Lower lobe of right lung (tissue), 2 donors: ENCODE measurements at regions not wholly inside any gene's neighbourhood (a gene's known extent, or its start where the extent isn't known, plus 50 kb on each side); places are given as distances from the start of the nearest gene placed in this dataset.

ENCODE experiments used
- ATAC-seq, 2 donors: fragments of 200-7000 bp; cut with Tn5 transposase; one replicate each; pipeline ENCODE4 v1.9.1; 2020 to 2022; ENCODE audit warnings: mild to moderate bottlenecking in 2 of 2, moderate library complexity in 2 of 2
- DNase-seq: peaks from one replicate; pipeline ENCODE4 v3.0.0-alpha.2; 2020
- H3K27ac ChIP-seq: fragments of 200-600 bp; one replicate; pipeline ENCODE4 v1.8.0; 2022
- H3K27me3 ChIP-seq: fragments of 200-600 bp; one replicate; pipeline ENCODE4 v1.8.0; 2022; ENCODE audit warnings: low read depth
- H3K36me3 ChIP-seq: fragments of 200-600 bp; one replicate; pipeline ENCODE4 v1.8.0; 2022; ENCODE audit warnings: mild to moderate bottlenecking
- H3K4me1 ChIP-seq: fragments of 200-600 bp; one replicate; pipeline ENCODE4 v1.8.0; 2022
- H3K4me3 ChIP-seq: fragments of 200-600 bp; one replicate; pipeline ENCODE4 v1.8.0; 2022; ENCODE audit warnings: mild to moderate bottlenecking
- H3K9me3 ChIP-seq: fragments of 200-600 bp; one replicate; pipeline ENCODE4 v1.8.0; 2022
- intact Hi-C: fragments of 100-400 bp; cut with DNase I; formaldehyde crosslinking; loops from one replicate; pipeline ENCODE4 v1.11.0; 2022
- TF ChIP-seq, protein P1 (sequence below): fragments of 200-600 bp; IDR thresholded peaks from one replicate; pipeline ENCODE4 v1.8.0; 2022; ENCODE audit warnings: antibody characterized with exemption, mild to moderate bottlenecking
- donor health status: DM: no; HTN: yes; CAD: no; lungs with severe emphysema.

DNA sequence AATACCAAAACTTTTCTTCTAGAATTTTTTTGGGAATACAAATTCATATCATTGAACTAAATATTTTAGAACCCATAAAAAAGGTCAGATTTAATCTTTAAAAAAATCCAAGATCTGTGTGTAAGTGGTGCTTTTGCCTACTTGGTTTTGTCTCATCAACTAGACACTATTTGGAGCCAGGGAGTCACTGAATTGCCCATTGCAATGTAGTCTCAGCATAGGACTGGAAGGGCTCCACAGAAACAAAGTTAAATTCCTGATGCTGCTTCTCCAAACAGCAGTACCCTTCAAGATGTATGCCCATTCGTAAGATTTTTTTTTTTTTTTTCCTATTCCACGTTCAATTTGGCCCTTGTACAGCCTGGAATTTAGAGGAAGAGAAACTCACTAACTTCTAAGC lies 208.0 kb upstream of the MPDZ start:
- H3K4me3 ChIP-seq = no peak overlapping the region
- DNase-seq = no peak
- no peak overlapping the region for H3K27ac ChIP-seq
- H3K27me3 ChIP-seq = no peaks in the 10 kb centered on the region
- ATAC-seq = no peak
- intact Hi-C loops = no loop called here
- no peaks in the 10 kb centered on the region for H3K36me3 ChIP-seq
- H3K4me1 ChIP-seq = peaks cover 8% of the 10 kb centered on the region
- no peaks in the 10 kb centered on the region for H3K9me3 ChIP-seq
- TF ChIP-seq, protein P1, sequence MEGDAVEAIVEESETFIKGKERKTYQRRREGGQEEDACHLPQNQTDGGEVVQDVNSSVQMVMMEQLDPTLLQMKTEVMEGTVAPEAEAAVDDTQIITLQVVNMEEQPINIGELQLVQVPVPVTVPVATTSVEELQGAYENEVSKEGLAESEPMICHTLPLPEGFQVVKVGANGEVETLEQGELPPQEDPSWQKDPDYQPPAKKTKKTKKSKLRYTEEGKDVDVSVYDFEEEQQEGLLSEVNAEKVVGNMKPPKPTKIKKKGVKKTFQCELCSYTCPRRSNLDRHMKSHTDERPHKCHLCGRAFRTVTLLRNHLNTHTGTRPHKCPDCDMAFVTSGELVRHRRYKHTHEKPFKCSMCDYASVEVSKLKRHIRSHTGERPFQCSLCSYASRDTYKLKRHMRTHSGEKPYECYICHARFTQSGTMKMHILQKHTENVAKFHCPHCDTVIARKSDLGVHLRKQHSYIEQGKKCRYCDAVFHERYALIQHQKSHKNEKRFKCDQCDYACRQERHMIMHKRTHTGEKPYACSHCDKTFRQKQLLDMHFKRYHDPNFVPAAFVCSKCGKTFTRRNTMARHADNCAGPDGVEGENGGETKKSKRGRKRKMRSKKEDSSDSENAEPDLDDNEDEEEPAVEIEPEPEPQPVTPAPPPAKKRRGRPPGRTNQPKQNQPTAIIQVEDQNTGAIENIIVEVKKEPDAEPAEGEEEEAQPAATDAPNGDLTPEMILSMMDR = no peak

DNA sequence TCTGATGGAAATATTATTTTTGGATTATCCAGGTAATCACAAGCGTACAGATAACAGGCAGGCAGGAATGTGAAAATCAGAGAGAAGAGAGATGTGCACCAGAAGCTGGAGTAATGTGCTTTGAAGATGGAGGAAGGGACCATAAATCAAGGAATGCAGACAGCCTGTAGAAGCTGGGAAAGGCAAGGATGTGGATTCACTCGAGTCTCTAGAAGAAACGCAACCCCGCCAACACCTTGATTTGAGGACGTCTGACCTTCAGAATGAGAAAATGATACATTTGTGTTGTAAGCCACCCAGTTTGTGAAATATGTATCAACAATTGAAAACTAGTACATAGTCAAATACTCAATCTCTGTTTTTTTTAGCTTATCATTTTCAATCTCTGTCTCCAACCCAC lies 207.6 kb upstream of the MPDZ start:
- Histone ChIP-seq H3K9me3 (no peaks in the 10 kb centered on the region), H3K36me3 (no peaks in the 10 kb centered on the region), H3K27me3 (no peaks in the 10 kb centered on the region), H3K4me3 (no peak overlapping the region), H3K27ac (no peak overlapping the region), H3K4me1 (peaks cover 8% of the 10 kb centered on the region)
- TF ChIP-seq, protein P1 = no peak
- intact Hi-C loops = no loop called here
- ATAC-seq = no peak
- no peak for DNase-seq

DNA sequence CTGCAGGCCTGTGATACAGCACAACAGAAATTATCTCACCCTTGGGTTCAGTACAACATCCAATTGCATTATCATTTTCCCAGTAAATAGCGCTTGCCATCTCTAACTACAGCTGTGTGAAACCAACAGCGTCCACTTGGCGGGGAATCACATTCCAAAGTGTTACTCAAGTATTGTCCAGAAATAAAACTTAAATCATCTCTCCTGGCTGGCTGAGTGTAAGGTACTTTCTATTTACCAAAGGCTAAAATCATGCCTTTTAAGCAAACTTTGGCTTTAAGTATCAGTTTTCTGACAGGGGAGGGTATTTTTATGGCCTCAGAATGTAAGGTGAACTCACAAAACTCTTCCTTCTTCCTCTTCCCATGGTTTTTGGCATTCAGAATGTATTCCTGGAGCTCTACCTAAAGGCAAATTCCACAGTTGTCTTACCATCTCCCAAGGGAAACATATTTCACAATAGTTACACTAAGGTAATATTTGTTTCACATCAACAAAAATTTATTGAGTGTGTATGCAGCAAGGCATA lies 205.6 kb upstream of the MPDZ start:
- Histone ChIP-seq H3K36me3 (no peaks in the 10 kb centered on the region), H3K4me1 (peaks cover 8% of the 10 kb centered on the region), H3K27me3 (no peaks in the 10 kb centered on the region), H3K4me3 (no peak overlapping the region), H3K27ac (no peak overlapping the region), H3K9me3 (no peaks in the 10 kb centered on the region)
- ATAC-seq = peak; percentile 79 to 87
- no peak for DNase-seq
- TF ChIP-seq, protein P1 = no peak
- intact Hi-C loops = no loop called here

DNA sequence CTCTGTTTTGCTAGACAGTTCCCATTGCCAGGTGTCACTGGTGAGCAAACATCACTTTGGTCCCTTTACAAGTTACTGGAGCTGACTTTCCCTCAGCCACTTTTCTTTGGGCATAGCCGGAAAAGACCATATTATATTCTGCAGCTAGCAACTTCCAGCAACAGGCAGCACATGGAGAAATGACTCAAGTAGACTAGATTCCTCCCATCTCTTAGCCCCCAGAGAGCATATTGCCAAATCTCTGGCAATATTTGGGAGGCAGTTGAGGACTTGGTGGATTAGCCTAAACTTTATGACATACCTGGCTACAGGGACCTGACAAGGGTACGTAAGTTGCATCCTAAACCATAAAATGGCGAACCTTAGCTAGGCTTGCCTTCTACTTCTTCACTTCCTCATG lies 204.7 kb upstream of the MPDZ start:
- no peak for ATAC-seq
- H3K27me3 ChIP-seq = no peaks in the 10 kb centered on the region
- DNase-seq = no peak
- H3K36me3 ChIP-seq = no peaks in the 10 kb centered on the region
- TF ChIP-seq, protein P1 = no peak
- no peaks in the 10 kb centered on the region for H3K9me3 ChIP-seq
- H3K4me3 ChIP-seq = no peak overlapping the region
- intact Hi-C loops = no loop called here
- H3K27ac ChIP-seq = no peak overlapping the region
- peaks cover 8% of the 10 kb centered on the region for H3K4me1 ChIP-seq

DNA sequence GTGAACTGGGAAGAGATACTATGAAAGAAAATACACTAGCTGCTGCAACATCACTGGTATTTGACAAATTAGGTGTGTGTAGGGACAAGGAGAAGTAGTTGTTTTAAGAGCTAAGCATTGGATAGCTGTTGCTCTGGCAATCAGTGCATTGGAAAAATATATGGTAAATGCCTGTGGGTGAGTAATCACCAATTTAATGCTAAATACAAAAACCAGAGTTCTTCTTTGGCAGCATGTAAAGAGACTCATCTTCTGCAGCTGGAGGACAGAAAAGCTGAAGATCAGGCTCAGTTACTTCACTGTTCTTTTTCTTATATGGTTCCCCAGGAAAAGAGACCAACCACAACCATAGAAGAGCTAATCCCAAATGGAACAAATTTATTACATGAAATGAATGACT lies 201.8 kb upstream of the MPDZ start:
- TF ChIP-seq, protein P1 = no peak
- no peaks in the 10 kb centered on the region for H3K27me3 ChIP-seq
- intact Hi-C loops = no loop called here
- ATAC-seq = no peak
- no peaks in the 10 kb centered on the region for H3K36me3 ChIP-seq
- DNase-seq = no peak
- peaks cover 8% of the 10 kb centered on the region for H3K4me1 ChIP-seq
- no peak overlapping the region for H3K4me3 ChIP-seq
- H3K27ac ChIP-seq = no peak overlapping the region
- H3K9me3 ChIP-seq = no peaks in the 10 kb centered on the region

DNA sequence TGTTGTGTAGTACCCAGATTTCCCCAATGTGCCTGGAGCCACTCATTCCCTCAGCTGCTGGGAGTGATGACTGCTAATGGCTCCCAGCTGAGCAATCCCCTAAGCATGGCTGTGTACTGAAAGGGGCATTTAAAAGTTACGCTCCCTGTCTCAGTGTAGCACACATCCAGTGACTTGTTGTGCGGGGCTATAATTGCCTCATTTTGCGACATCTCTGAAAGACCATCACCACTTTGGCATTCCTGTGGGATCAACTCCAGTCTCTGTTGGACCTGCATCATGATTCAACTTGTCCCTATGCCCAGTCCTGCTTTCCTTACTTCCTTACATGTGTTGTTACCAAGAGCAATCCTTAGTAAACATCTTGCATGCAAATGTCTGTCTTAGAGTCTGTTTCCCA lies 201.2 kb upstream of the MPDZ start:
- DNase-seq (no peak), ATAC-seq (no peak)
- Histone ChIP-seq H3K4me3 (no peak overlapping the region), H3K27ac (no peak overlapping the region), H3K4me1 (peaks cover 8% of the 10 kb centered on the region), H3K36me3 (no peaks in the 10 kb centered on the region), H3K27me3 (no peaks in the 10 kb centered on the region), H3K9me3 (no peaks in the 10 kb centered on the region)
- TF ChIP-seq, protein P1 = no peak
- intact Hi-C loops = no loop called here
